ENCODE measurements at regions not wholly inside any gene's neighbourhood (a gene's known extent, or its start where the extent isn't known, plus 50 kb on each side); places are given as distances from the start of the nearest gene placed in this dataset.

GRCh38 chr9:3674561-3674960 lies 148.8 kb upstream of the RFX3 start:
- TF ChIP-seq EP300 (IDR thresholded peaks at IDR 0.05; ENCODE audit: borderline replicate concordance) (no peak), NFIC (IDR thresholded peaks at IDR 0.05) (no peak), CREB1 (IDR thresholded peaks at IDR 0.05; ENCODE audit: low read depth) (no peak), MAX (IDR thresholded peaks at IDR 0.05) (no peak), REST (IDR thresholded peaks at IDR 0.05; ENCODE audit: low read depth) (no peak), TAF1 (IDR thresholded peaks at IDR 0.05; ENCODE audit: low read depth) (no peak), EGR1 (IDR thresholded peaks at IDR 0.05) (no peak), TEAD4 (IDR thresholded peaks at IDR 0.05) (no peak), CEBPB (IDR thresholded peaks at IDR 0.05) (no peak), RAD21 (IDR thresholded peaks at IDR 0.05; ENCODE audit: low read depth) (no peak), TCF12 (IDR thresholded peaks at IDR 0.05; ENCODE audit: low read depth) (no peak), ZBTB7A (IDR thresholded peaks at IDR 0.05; ENCODE audit: low read depth) (no peak), YY1 (IDR thresholded peaks at IDR 0.05; ENCODE audit: low read depth) (no peak), FOXM1 (IDR thresholded peaks at IDR 0.05; ENCODE audit: borderline replicate concordance, low read depth) (no peak)

Data from Ishikawa (cell line).